Nephron (organoid): ENCODE measurements at regions not wholly inside any gene's neighbourhood (a gene's known extent, or its start where the extent isn't known, plus 50 kb on each side); places are given as distances from the start of the nearest gene placed in this dataset.

Experiments used
- H3K27ac Mint-ChIP-seq, 3 experiments: 2 replicates each; pipeline ENCODE4 v1.8.0; 2020; ENCODE audit warnings: mixed read lengths in 3 of 3, mild to moderate bottlenecking in 2 of 3, moderate library complexity in 1 of 3
- H3K27me3 Mint-ChIP-seq: 2 replicates; pipeline ENCODE4 v1.8.0; 2021; ENCODE audit warnings: low read depth, mild to moderate bottlenecking, moderate library complexity, mixed read lengths
- H3K36me3 Mint-ChIP-seq: 2 replicates; pipeline ENCODE4 v1.8.0; 2020; ENCODE audit warnings: low read depth, mixed read lengths
- H3K4me1 Mint-ChIP-seq: 2 replicates; pipeline ENCODE4 v1.8.0; 2020; ENCODE audit warnings: mixed read lengths
- H3K4me3 Mint-ChIP-seq, 3 experiments: 2 replicates each; pipeline ENCODE4 v1.8.0; 2020; ENCODE audit warnings: mild to moderate bottlenecking in 3 of 3, mixed read lengths in 3 of 3, moderate library complexity in 2 of 3
- H3K9me3 Mint-ChIP-seq: 2 replicates; pipeline ENCODE4 v1.8.0; 2020; ENCODE audit warnings: mixed read lengths
- TF ChIP-seq, protein P1 (sequence below), 3 experiments: fragments of 200-600 bp; sonication (generic); IDR thresholded peaks; one replicate each; pipeline ENCODE4 v1.5.0; 2021; ENCODE audit warnings: antibody characterized with exemption in 3 of 3; ENCODE audit not compliant: unreplicated experiment in 3 of 3

DNA sequence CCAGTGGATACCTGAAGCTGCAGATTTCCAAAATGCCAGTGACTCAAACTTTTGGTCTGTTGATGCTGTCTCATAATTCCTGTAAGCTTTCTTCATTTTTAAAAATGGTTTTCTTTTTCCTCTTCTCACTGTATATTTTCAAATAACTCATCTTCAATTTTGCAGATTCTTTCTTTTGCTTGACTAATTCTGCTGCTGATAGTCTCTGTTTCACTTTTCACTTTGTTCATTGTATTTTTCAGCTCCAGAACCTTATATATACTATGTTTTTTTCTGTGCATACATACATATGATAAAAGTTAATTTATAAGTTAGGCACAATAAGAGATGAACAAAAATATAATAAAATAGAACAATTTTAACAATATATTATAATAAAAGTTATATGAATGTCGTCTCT is 237.7 kb upstream of the GPRIN3 start:
- H3K27ac Mint-ChIP-seq = no peak overlapping the region
- no peak overlapping the region for H3K4me3 Mint-ChIP-seq
- H3K36me3 Mint-ChIP-seq = peaks cover 5% of the 10 kb centered on the region
- H3K4me1 Mint-ChIP-seq = peaks cover 2% of the 10 kb centered on the region
- peaks cover 27% of the 10 kb centered on the region for H3K9me3 Mint-ChIP-seq
- no peaks in the 10 kb centered on the region for H3K27me3 Mint-ChIP-seq
- TF ChIP-seq, protein P1, sequence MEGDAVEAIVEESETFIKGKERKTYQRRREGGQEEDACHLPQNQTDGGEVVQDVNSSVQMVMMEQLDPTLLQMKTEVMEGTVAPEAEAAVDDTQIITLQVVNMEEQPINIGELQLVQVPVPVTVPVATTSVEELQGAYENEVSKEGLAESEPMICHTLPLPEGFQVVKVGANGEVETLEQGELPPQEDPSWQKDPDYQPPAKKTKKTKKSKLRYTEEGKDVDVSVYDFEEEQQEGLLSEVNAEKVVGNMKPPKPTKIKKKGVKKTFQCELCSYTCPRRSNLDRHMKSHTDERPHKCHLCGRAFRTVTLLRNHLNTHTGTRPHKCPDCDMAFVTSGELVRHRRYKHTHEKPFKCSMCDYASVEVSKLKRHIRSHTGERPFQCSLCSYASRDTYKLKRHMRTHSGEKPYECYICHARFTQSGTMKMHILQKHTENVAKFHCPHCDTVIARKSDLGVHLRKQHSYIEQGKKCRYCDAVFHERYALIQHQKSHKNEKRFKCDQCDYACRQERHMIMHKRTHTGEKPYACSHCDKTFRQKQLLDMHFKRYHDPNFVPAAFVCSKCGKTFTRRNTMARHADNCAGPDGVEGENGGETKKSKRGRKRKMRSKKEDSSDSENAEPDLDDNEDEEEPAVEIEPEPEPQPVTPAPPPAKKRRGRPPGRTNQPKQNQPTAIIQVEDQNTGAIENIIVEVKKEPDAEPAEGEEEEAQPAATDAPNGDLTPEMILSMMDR (IDR thresholded peaks at IDR 0.05; ENCODE audit: unreplicated experiment in 3 of 3) = no peak

DNA sequence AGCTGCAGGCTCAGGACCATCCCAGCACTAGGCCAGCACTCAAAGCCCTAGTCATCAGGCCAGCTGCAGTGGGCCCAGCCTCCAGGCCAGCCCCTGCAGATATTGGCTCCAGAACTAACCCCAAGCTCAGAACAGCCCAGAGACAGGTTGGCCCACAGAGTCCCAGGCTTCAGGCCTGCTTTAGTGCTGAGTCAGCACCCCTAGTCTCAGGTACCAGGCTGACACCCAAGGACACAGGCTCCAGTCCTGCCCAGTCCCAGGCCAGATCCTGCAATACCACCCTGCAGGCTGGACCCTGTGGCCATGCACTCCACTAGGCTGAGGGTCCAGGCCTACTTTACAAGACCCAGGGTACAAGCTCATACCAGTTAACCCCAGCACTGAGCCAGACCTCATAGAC is 234.4 kb upstream of the GPRIN3 start:
- H3K4me3 Mint-ChIP-seq = no peak overlapping the region
- H3K27me3 Mint-ChIP-seq = no peaks in the 10 kb centered on the region
- H3K27ac Mint-ChIP-seq = no peak overlapping the region
- H3K4me1 Mint-ChIP-seq = peaks cover 28% of the 10 kb centered on the region
- H3K9me3 Mint-ChIP-seq = peaks cover 27% of the 10 kb centered on the region
- TF ChIP-seq, protein P1 (IDR thresholded peaks at IDR 0.05; ENCODE audit: unreplicated experiment in 3 of 3) = no peak
- peaks cover 5% of the 10 kb centered on the region for H3K36me3 Mint-ChIP-seq

DNA sequence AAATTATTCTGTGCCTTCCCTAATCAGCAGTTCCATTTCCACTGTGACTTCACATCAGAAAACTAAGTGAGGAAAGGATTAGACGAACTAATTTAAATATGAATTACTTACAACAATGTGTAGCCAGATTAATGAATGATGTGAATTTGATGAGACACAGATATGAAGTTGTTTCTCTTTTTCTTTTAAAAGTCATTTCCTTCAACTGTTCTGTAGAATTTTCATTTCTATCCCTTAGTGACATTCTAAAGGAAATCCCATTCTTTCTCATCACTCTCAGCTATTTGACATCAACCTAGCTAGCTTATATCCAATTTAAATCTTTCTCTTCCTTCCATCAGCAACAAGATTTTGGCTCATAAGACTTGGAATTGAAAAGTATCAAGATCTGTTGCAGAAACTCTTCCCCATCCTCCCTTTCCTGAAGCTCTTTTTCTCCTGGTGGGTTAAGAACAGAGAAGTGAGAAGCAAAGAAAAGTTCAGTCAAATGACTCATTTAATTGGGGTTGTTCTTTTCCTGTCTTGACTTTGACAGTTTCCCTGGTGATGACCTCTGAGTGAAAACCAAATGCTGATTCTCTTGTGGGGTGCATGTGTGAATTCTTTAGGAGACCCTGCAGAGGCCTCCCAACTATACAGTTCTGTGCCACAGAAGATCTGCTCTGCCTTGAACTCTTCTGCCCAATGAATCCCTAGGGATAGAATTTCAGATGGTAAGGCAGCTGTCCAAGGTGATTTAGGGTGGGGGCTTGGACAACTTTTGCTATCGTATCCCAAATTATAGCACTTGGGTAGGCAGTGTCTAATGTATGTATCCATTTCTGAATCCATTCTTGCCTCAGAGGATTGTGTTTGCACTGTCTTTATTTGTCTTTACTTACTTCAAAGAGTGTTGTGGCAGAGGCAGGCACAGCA is 232.5 kb upstream of the GPRIN3 start:
- Mint-ChIP-seq H3K27ac (no peak overlapping the region), H3K36me3 (peaks cover 5% of the 10 kb centered on the region), H3K4me3 (no peak overlapping the region), H3K4me1 (peaks cover 31% of the 10 kb centered on the region), H3K9me3 (peaks cover 22% of the 10 kb centered on the region), H3K27me3 (no peaks in the 10 kb centered on the region)
- TF ChIP-seq, protein P1 (IDR thresholded peaks at IDR 0.05; ENCODE audit: unreplicated experiment in 3 of 3) = no peak

DNA sequence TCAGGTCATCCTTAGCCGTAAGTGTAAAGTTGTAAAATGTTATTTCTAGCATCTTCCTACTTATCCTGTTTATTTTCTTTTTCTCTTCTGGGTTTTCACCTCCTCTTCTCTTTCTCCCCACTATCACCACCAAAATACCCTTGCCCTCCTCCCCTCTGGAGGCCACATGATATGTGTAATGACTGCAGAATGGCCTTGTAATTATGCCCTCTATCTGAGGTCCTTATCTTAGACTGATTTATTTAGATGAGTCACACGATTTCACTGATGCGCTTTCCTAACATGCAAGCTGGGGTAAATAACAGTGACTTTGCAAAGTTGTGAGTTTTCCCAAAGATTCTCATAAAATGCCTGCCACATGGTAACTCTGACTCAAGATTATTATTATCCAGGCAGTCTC is 231.8 kb upstream of the GPRIN3 start:
- H3K36me3 Mint-ChIP-seq = peaks cover 5% of the 10 kb centered on the region
- no peaks in the 10 kb centered on the region for H3K27me3 Mint-ChIP-seq
- no peak overlapping the region for H3K4me3 Mint-ChIP-seq
- peak overlapping the region in 1 of 3 experiments; percentile 25 for H3K27ac Mint-ChIP-seq
- peaks cover 20% of the 10 kb centered on the region for H3K9me3 Mint-ChIP-seq
- TF ChIP-seq, protein P1 (IDR thresholded peaks at IDR 0.05; ENCODE audit: unreplicated experiment in 3 of 3) = no peak
- H3K4me1 Mint-ChIP-seq = peaks cover 31% of the 10 kb centered on the region

DNA sequence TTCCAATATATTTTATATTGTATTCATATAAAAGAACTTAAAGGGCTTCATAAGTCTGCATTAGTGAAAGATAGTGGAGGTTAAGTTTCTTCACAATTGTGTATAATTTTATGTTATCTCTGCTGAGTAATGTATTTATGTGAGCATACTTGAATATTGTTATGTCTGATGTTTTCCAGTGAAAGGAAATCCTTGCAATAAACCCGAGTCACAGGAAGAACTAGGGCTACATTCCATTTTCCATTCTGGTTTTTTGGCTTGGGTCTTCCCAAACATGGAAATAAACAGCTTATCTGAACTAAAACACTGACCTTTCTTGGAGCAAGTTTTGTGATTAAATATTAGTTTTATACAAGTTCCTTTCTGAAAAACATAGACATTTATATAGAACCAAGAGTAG is 231.3 kb upstream of the GPRIN3 start:
- H3K9me3 Mint-ChIP-seq = peaks cover 18% of the 10 kb centered on the region
- peaks cover 5% of the 10 kb centered on the region for H3K36me3 Mint-ChIP-seq
- H3K4me3 Mint-ChIP-seq = no peak overlapping the region
- TF ChIP-seq, protein P1 (IDR thresholded peaks at IDR 0.05; ENCODE audit: unreplicated experiment in 3 of 3) = no peak
- H3K27ac Mint-ChIP-seq = peak overlapping the region in 2 of 3 experiments; percentile 25 to 54
- H3K27me3 Mint-ChIP-seq = no peaks in the 10 kb centered on the region
- peaks cover 31% of the 10 kb centered on the region for H3K4me1 Mint-ChIP-seq

DNA sequence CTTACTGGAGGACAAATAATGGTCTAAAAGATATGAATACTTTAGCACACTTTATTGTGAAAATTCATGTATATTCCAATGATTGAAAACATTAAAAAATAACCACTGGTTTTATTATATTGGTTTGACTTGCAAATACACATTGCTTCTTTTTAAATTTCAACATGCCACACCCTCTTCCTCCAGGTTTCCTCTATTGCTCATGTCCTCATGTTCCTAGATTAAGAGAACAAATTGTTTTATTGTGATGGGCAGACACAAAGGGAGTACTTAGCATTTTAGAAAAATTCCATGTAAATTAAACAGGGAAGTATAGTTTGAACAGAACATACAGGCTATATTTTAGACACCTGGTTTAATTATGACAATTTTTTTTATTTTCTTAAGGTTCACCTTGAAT is 230.6 kb upstream of the GPRIN3 start:
- no peak overlapping the region for H3K4me3 Mint-ChIP-seq
- H3K27ac Mint-ChIP-seq = no peak overlapping the region
- no peaks in the 10 kb centered on the region for H3K27me3 Mint-ChIP-seq
- TF ChIP-seq, protein P1 (IDR thresholded peaks at IDR 0.05; ENCODE audit: unreplicated experiment in 3 of 3) = no peak
- H3K4me1 Mint-ChIP-seq = peaks cover 31% of the 10 kb centered on the region
- H3K9me3 Mint-ChIP-seq = peaks cover 11% of the 10 kb centered on the region
- peaks cover under 1% of the 10 kb centered on the region for H3K36me3 Mint-ChIP-seq
